ENCODE measurements at regions not wholly inside any gene's neighbourhood (a gene's known extent, or its start where the extent isn't known, plus 50 kb on each side); places are given as distances from the start of the nearest gene placed in this dataset.

DNA sequence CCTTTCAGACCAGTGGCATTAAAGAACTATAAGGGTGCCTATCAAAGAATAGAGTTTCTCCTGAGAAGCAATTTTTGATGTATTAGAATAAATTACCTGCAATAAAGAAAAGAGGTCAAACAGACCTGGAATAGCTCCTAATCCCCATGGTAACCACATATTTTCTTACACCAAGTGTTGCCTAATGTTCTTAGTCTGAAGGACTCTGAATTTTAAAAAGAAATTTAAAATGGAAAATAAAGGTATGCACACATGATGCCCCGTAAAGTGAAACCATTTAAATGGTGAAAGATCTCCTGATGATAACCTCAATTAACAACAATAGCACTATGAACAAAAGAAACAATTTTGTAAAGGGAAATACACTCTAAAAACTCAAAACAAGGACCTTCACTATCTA lies 55.1 kb upstream of the LOC128125822 start:
- no peak for DNase-seq (ENCODE audit: low read depth)
- no peak for TF ChIP-seq CTCF (IDR thresholded peaks at IDR 0.05; ENCODE audit: low read depth, low read length, missing control alignments)

GRCh38 chr6:63521475-63522210 lies 50.6 kb upstream of the LOC128125822 start:
- no peak for TF ChIP-seq CTCF (IDR thresholded peaks at IDR 0.05; ENCODE audit: low read depth, low read length, missing control alignments)
- no peak overlapping the region for H3K4me3 ChIP-seq (ENCODE audit: low read depth, low read length)

More for the DNA sequence above, 55.1 kb upstream of the LOC128125822 start:
- no peak overlapping the region for H3K4me3 ChIP-seq (ENCODE audit: low read depth, low read length)

More at GRCh38 chr6:63521475-63522210, 50.6 kb upstream of the LOC128125822 start:
- no peak for DNase-seq (ENCODE audit: low read depth)

Measured in GM12864 (cell line).